NCI-H774 (cell line): ENCODE measurements at regions not wholly inside any gene's neighbourhood (a gene's known extent, or its start where the extent isn't known, plus 50 kb on each side); places are given as distances from the start of the nearest gene placed in this dataset.
A peak's percentile ranks its signal among the peaks of the same experiment; 100 is the strongest.
"Not testable (repeated sequence)": the region's sequence is repeated elsewhere in the genome, so short reads cannot be mapped to it uniquely, and the experiment has no call there.

ENCODE experiments used
- DNase-seq: peaks from one replicate; lab custom pipeline; 2025; lab: John Stamatoyannopoulos, UW

GRCh38 chr7:121620206-121620605, 224.1 kb upstream of the FAM3C start:
- no peak for DNase-seq

- DNase-seq = no peak
These were observed 222.1 kb upstream of the FAM3C start for GRCh38 chr7:121618182-121618581.

- DNase-seq = no peak
These were observed 214.1 kb upstream of the FAM3C start for GRCh38 chr7:121610243-121610642.

- no peak for DNase-seq
These were observed 213.1 kb upstream of the FAM3C start for GRCh38 chr7:121609208-121609607.

- no peak for DNase-seq
These were observed 212.7 kb upstream of the FAM3C start for GRCh38 chr7:121608785-121609184.

GRCh38 chr7:121608183-121608582, 212.1 kb upstream of the FAM3C start:
- DNase-seq = not testable (repeated sequence)

- DNase-seq = no peak
These were observed 209.2 kb upstream of the FAM3C start for GRCh38 chr7:121605317-121605680.

GRCh38 chr7:121604627-121605316, 208.7 kb upstream of the FAM3C start:
- no peak for DNase-seq

- DNase-seq = no peak
These were observed 207.8 kb upstream of the FAM3C start for GRCh38 chr7:121603886-121604285.

- DNase-seq = no peak
These were observed 203.8 kb upstream of the FAM3C start for GRCh38 chr7:121599887-121600286.

GRCh38 chr7:121595758-121596696, 199.9 kb upstream of the FAM3C start:
- no peak for DNase-seq

GRCh38 chr7:121591926-121592325, 195.8 kb upstream of the FAM3C start:
- no peak for DNase-seq

GRCh38 chr7:121587435-121587834, 191.3 kb upstream of the FAM3C start:
- DNase-seq = no peak

GRCh38 chr7:121582258-121582657, 186.2 kb upstream of the FAM3C start:
- no peak for DNase-seq

GRCh38 chr7:121579639-121580038, 183.5 kb upstream of the FAM3C start:
- no peak for DNase-seq

GRCh38 chr7:121578669-121579068, 182.6 kb upstream of the FAM3C start:
- no peak for DNase-seq

GRCh38 chr7:121576148-121576917, 180.2 kb upstream of the FAM3C start:
- peak; percentile 4 for DNase-seq

GRCh38 chr7:121575194-121575765, 179.2 kb upstream of the FAM3C start:
- no peak for DNase-seq

GRCh38 chr7:121574109-121574508, 178.0 kb upstream of the FAM3C start:
- DNase-seq = no peak

GRCh38 chr7:121572615-121573014, 176.5 kb upstream of the FAM3C start:
- DNase-seq = no peak

GRCh38 chr7:121570365-121570764, 174.3 kb upstream of the FAM3C start:
- DNase-seq = no peak

GRCh38 chr7:121563177-121563576, 167.1 kb upstream of the FAM3C start:
- DNase-seq = no peak
